ENCODE measurements at regions not wholly inside any gene's neighbourhood (a gene's known extent, or its start where the extent isn't known, plus 50 kb on each side); places are given as distances from the start of the nearest gene placed in this dataset.

DNA sequence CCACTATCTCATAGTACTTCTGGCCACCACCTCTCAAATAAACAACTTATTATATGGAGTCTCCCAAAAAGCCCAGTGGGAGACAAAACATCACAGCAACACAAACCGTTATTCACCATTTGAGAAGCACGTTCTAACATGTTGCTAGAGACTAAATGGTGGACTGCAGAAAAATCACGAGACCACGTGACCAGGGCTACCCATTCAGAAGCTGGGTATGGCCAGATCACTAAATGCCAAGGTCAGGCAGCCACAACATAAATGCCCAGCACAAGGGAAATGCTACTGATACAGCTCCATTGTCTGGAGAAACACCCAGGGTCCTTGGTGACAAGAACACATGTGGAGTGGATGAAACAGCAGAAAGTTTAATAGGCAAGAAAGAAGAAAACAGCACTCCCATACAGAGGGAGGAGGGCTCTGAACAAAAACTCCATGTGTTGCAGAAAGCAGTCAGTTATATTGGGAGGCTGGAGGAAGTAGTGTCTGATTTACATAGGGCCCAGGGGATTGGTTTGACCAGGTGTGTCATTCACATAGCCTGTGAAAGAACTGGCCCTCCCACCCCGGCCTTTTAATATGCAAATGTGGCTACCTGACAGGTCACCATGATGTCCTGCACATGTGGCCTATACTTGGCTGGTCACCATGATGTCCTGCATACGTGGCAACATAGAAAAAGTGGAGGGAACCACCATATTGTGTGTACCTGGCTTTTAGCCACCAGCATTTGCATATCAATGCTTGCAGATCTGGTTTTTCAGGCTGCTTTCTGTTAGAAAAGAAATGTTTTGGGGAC lies 97.2 kb downstream of the TRIM36 start:
- no peak for DNase-seq

DNA sequence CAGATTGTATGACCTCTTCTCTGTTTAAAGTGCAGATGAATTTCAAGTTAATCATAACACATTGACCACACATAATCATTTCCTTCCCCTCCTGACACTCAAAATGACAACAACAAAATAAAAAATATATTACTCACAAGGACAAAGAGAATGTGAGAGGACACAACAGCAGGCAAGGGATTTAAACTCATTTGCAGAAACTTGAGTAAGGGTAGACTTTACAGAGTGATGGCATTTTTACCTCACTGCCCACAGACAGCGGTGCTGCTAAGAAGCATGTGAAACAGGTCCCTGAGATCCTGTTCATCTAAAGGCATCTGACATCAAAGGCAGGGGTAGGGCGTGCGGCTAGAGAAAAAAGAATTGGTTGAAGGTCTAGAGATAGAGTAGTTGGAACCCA lies 99.0 kb downstream of the TRIM36 start:
- no peak for DNase-seq

DNA sequence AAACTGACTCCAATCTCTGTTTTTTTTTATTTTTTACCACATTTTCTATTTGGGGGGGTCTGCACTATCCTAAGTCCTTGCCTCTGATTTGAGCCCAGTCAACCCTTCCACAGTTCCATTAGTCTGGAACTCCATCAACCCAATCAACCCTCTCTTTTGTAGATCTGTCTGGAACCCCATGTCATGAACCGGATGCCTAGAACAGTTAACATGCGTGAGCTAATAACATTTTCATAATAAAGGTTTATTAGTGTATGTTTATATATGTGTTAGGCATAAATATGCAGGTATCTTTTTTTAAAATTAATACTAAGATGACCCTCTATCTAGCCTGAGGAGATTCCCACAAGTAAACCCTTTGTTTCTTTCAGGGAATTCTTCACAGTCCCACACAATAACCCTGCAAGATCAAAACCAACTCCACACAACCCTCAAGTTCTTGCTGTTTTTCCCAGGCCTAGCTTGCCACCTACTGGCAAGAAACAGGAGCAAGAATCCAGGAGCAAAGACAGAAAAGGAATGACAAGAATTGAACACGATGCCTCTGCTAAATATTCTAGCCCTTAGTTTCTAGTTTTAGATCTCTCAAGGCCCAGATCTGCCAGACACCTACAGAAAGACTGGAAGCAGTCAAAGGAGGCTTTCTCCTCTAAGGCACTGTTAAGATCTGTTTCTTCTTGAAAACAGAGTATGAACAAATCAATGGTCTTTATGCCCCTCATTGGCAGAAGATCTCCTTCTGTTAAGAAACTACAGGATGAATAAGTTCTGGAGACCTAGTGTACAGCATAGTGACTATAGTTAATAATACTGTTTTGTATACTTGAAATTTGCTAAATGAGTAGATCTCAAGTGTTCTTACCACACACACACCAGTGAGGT lies 100.4 kb downstream of the TRIM36 start:
- peak; percentile 53 for DNase-seq

DNA sequence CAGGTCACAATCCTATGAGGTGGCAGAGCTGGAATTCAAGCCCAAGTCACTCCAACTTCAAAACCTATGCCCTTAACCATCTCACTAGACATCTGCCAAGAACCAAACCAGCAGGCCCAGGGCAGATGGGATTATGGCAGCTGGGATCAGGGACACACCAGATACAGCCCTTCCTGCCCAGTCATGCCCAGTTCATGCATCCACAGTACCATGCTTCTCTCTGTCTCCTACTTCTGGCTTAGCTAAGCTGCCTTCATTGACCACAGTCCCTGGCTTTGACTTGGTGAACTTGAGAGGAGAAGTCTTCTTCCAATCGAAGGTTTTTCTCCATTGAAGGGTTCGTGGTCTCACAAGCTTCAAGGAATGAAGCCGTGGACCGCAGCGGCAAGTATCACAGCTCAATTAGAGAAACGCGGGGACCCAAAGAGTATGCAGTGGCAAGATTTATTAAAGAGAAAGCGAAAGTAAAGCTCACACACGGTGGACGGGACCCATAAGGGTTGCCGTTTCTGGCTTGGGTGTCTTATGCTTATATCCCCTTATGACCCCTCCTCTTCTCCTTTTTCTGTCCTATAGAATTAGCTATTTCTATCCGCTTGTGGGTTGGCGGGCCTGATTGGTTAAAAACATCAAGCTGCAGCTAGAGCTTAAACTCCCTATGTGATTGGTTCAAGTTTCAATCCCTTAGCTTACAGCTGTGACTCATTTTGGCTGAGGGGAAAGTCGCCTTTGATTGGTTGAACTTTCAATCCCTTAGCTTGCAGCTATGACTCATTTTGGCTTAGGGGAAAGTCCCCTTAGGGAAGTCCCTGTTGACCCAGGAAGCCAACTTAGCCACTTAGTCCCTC lies 101.2 kb downstream of the TRIM36 start:
- peak; percentile 35 for DNase-seq

DNA sequence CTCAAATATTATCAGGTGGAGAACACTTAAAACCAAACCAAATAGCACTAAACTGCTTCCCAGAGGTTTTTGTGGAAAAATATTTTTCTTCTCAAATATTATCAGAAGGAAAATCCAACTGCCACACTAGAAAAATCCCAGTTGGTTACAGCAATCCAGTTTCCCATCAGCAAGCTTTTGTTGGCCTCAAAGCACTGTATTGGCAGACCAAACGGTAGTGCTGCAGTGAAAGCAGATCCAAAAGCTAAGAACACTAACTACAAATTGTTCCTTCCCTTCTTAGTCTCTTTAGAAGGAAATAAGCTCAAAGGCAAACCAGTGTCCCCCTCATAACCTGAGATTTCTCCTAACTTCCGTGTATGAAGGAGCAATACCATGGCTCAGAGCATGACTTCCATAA lies 105.3 kb downstream of the TRIM36 start:
- DNase-seq, result no peak

DNA sequence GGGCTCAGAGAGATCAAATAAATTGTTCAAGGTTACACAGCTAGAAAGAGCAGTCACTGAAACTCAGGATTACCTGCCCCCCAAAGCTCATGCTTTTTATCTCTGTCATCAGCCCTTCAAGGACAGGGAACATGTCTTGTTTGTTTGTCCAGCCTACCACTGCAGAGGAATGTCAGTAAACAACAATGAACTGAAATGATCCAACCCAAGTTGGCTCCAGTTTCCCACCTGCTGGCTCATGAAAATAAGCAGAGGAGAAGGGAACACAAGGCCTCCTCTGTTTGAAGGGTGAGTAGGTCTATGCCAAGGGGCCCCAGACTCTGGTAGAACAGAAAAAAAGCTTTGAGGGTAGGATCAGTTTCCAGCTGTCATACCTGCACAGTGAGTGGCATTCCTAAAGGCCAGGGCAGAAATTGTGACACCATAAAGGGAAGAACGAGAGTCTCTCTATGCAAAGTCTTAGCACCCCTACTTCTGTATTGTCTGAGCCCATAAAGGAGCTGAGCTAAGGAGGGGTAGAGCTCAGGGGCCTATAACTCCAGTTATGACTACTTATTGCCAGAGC lies 115.2 kb downstream of the TRIM36 start:
- DNase-seq, result no peak

DNA sequence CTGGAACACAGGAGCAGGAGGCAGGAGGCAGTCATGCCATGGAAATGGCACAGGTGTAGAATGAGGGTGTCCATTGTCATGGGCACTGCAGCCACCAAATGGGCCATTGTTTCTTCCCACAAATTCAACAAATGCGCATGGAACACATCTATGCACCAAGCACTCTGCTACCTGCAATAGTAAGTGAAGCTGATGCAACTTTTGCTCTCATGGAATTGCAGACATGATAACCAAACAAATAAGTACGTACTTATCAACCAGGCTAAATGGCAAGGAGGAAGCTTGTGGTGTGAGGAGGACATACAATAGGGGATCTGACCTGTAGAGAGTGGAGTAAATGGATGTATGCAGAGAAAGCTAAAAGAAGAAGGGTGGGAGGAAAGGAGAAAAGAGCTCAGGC lies 116.8 kb downstream of the TRIM36 start:
- DNase-seq, result no peak

DNA sequence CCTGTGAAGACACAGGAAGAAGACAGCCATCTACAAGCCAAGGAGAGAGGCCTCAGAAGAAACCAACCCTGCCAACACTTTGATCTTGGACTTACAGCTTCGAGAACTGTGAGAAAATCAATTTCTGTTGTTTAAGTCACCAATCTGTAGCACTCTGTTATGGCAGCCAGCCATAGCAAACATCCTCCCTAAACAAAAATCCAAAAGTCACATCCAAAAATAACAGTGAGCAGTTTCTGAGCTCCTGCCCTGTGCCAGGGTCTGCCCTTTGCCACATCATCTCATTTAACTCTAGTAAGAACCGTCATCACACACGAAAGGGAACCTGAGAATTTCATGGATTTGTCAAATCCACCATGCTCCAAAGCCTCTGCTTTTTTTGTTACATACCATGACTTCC lies 118.8 kb downstream of the TRIM36 start:
- DNase-seq, result no peak

DNA sequence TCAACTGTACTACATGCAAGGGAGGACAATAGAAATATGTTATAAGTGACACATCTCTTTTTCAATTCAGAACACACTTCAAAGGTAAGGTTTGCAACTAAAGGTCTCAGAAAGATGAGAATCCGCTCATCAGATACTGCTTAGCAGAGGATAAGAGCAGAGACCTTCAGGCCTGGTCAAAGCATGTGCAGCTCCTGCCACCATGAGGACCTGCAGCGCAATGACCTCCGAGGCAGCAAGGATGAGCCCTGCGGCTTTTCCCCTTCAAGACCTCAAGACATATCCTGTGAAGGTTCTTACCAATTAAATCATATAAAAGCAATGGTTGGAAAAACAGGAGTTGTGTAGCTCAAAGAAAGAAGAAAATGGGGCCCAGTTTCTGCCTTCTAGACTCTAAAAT lies 135.8 kb downstream of the TRIM36 start:
- DNase-seq, result peak; percentile 21

DNA sequence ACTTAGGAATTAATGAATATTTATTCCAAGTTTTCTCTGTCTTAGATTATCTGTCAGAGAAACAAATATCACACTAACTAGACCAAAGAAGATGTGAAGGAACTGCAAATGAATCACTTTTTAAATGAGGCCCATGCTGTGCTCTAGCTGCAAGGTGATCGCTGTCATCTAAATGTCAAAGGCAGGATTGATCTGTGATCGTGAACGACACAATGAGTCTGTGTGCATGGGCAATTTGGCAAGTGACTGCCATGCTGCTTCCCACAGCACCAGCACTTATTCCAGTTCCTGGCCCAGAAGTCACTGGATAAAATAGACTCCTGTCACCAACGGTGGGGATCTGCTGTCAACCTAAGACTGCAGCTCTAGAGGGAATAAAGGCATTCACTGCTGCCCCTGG lies 141.2 kb downstream of the TRIM36 start:
- DNase-seq, result no peak

DNA sequence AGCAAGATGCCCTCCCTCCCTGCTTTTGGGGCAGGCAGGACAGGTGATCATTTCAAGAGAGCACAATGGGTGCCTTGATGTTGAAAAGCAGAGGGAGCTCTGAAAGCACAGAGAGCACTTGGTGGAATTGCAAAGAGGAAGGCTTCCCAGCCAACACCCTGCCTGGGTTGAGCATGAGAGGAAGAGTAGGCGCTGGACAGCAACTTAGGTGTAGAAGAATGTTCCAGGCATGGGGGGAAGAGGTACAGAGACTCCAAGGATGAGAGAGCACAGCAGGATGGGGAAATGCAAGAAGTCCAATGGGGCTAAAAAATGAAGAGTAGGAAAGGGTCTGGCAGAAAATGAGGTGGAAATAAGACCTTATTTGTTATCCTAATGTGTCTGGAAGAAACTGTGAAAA lies 144.8 kb downstream of the TRIM36 start:
- DNase-seq, result no peak

DNA sequence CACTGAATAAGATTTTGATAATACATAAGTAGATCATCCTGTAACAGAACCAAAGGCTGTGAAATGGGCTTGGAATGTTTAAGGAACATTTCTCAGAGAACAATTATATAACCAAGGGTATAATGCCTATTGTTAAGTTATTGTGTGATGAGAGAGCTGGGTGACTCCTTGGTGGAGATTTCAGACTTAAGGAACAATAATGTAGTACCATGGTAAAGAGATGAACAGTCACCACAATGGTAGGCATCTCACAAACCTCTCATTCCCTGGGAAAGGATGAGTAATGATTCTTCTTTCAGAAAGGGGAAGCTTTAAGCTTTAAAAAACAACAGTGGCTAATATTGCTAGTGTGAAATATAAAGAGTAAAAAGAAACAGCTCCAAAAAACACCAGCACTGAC lies 147.4 kb downstream of the TRIM36 start:
- peak; percentile 54 for DNase-seq

DNA sequence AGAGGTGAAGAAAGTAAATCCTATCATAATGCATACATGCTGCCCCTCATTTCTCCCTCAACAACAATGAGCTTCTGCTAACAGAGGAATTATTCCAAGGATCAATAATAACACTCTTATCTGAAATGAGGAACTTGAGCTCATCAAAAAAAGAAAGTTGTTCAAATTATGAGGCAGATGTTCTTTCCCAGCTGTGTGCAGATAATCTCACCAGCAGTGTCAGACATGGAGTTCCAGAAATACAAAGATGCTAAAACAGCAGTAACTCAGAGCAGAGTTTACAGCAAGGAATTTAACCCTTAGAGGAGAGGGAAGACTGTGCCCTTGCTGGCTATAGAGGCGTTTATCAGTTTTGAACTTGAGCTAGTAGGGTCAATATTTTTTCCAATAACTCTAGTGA lies 153.1 kb downstream of the TRIM36 start:
- DNase-seq, result no peak

DNA sequence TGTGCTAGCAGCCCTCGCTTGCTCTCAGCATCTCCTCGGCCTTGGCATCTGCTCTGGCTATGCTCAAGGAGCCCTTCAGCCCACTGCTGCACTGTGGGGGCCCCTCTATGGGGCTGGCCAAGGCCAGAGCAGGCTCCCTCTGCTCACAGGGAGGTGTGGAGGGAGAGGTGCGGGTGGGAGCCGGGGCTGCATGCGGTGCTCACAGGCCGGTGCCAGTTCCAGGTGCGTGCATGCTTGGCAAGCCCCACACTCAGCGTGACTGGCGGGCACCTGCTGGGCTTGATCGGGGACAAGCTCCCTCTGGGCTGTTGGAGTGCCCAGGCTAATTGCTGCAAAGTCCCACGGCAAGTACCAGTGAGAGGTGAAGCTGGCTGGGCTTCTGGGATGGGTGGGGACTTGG lies 170.5 kb downstream of the TRIM36 start:
- no peak for DNase-seq

DNA sequence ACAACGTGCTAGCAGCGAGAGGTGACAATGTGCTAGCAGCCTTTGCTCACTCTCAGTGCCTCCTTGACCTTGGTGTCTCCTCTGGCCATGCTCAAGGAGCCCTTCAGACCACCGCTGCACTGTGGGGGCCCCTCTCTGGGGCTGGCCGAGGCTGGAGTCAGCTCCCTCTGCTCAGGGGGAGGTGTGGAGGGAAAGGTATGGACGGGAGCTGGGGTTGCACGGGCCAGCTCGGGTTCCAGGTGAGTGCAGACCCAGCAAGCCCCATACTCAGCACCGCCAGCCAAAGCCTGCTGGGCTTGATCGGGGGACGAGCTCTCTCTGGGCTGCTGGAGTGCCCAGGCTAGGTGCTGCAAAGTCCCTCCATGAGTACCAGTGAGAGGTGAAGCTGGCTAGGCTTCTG lies 180.2 kb downstream of the TRIM36 start:
- no peak for DNase-seq

DNA sequence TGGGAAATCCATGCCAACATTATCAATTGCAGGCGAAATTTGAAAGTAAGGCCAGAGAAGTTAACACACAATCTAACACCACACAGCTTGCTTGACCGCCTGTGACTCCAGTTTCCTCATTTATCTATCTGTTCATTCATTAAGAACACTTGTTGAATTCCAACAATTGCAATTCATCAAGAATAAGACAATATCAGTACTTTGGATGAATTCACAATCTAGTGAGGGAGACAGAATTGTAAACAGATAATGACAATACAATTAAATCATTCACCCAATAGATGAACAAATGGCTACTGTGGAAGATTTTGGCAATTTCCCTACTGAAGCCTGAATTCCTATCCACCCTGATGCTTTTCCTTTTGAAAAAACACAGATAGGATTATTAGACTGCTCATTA lies 181.6 kb downstream of the TRIM36 start:
- no peak for DNase-seq

DNA sequence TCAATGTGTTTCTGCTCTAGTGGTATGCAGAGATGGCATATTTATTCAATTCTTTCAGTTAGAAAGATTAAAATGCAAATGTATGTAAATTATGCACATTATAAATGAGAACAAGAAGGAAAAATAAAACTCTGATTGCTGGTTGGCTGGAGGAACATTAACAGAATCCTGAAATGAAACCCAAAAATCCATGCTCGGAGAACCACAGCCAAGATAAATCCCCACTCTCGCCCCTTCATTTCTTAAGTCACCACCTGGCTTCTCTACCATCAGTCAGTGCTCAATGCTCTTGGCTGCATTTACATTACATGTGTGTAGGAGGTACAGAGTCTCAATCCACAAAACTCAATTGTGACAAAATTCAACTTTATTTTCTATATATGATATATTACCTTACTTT lies 184.9 kb downstream of the TRIM36 start:
- DNase-seq, result no peak

DNA sequence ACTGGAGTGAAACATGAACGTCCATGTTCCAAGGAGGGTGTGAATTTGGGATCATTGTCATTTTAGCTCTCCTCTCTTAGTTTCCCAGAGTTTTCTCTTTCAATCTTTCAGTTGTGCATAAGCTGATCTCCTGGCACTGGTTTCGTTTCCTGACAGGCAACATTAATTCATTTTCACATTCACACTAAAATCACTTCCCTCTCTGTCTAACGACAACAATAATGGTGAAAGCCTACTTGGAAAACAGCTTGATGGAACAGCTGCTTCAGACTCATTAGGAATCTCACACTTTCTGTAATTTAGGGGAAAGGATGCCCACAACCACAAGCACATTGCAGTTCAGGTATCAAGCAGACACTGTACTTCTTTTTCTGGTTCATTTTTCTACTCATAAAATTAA lies 188.6 kb downstream of the TRIM36 start:
- no peak for DNase-seq

DNA sequence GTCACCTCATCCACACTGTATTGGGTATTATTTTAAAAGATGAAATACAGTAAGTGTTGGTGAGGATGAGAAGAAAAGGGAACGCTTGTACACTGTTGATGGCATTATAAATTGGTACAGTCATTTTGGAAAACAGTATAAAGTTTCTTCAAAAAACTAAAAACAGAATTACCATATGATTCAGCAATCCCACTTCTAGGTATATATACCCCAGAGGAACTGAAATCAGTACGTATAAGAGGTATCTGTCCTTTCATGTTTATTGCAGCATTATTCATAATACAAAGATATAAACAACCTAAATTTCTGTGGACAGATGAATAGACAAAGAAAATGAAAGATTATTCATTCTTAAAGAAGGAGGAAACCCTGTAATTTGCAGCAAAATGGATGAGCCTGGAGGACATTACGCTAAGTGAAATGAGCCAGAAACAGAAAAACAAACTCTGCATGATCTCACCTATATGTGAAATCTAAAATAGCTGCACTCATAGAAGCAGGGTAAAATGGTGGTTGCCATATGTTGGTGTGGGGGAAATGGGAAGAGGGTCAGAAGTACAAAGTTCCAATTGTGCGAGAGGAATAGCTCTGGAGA lies 191.6 kb downstream of the TRIM36 start:
- DNase-seq, result no peak

DNA sequence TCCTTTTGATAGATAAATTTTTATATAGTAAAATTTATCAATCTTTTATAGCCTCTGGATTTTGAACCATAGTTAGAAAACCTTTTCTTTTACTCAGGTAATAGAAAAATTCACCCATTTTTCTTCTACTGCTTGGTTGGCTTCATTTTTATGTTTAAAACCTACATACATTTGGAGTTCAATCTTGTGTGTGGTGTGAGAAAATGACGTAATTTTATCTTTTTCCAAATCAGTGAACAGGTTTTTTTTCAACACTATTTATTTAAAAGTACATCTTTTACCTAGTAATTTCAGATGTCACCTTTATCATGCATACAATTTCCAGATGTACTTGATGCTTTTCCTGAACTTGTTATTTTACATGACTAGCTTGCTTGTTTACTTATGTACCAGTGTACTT lies 200.2 kb downstream of the TRIM36 start:
- DNase-seq, result no peak

DNA sequence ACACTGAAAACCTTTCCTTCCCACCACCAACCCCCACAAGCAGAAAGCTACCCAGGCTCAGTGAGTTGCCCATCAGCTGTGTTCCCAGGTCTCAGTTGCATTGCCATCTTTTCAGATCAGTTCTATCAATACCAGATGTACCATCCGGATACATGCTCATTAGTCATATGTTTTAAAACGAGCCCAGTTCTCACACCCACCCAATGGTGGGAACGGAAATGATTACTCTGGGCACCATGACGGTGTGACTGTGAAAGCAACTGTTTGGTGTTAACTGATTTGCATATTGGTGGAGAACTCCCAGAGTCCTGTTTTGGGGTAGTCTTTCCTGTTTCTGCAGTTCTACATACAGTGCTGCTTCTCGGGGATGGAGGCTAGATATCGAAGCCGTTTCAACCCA lies 212.3 kb downstream of the TRIM36 start:
- DNase-seq, result no peak

DNA sequence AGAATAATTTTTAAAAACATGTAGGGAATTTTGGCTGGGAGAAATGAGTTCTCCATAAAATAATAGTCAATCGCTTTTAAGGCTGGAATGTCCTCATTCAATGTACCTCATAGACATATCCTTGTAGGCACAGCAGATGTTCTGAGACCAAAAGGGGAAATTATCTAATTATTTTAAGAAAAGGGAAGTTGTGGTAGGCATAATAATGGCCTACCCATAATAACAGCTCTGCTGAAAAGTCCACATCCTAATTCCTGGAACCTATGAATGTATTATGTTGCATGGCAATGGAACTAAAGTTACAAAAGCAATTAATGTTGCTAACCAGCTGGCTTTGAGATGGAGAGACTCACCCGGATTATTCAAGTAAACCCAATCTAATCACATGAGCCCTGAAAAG lies 216.1 kb downstream of the TRIM36 start:
- no peak for DNase-seq
